Neural crest cell (in vitro differentiated cells): ENCODE measurements at regions not wholly inside any gene's neighbourhood (a gene's known extent, or its start where the extent isn't known, plus 50 kb on each side); places are given as distances from the start of the nearest gene placed in this dataset.
A peak's percentile ranks its signal among the peaks of the same experiment; 100 is the strongest.

Source experiments
- DNase-seq: peaks from one replicate; pipeline ENCODE4 v3.0.0; 2021; ENCODE audit warnings: low read depth, mixed read lengths, low spot score
- H3K27ac Mint-ChIP-seq: one replicate; pipeline ENCODE4 v1.8.0; 2021; ENCODE audit warnings: mild to moderate bottlenecking, mixed read lengths; ENCODE audit not compliant: unreplicated experiment
- H3K27me3 Mint-ChIP-seq: 2 replicates; pipeline ENCODE4 v1.8.0; 2021; ENCODE audit warnings: low read depth, mild to moderate bottlenecking, mixed read lengths
- H3K36me3 Mint-ChIP-seq: 2 replicates; pipeline ENCODE4 v1.8.0; 2021; ENCODE audit warnings: low read depth, mild to moderate bottlenecking, mixed read lengths
- H3K4me1 Mint-ChIP-seq: 2 replicates; pipeline ENCODE4 v1.8.0; 2021; ENCODE audit warnings: mixed read lengths
- H3K4me3 Mint-ChIP-seq: one replicate; pipeline ENCODE4 v1.8.0; 2021; ENCODE audit warnings: mild to moderate bottlenecking, mixed read lengths
- H3K9me3 Mint-ChIP-seq: 2 replicates; pipeline ENCODE4 v1.8.0; 2021; ENCODE audit warnings: mixed read lengths
- TF ChIP-seq, protein P1 (sequence below): fragments of 200-600 bp; sonication (generic); conservative IDR thresholded peaks from 2 replicates; pipeline ENCODE4 v1.5.0; 2021; ENCODE audit warnings: antibody characterized with exemption, mild to moderate bottlenecking

GRCh38 chr10:57362811-57363210, 904.9 kb downstream of the IPMK start:
- Mint-ChIP-seq H3K27me3 (no peaks in the 10 kb centered on the region), H3K4me3 (no peak overlapping the region), H3K4me1 (no peaks in the 10 kb centered on the region), H3K9me3 (no peaks in the 10 kb centered on the region), H3K36me3 (no peaks in the 10 kb centered on the region), H3K27ac (no peak overlapping the region)
- TF ChIP-seq, protein P1, sequence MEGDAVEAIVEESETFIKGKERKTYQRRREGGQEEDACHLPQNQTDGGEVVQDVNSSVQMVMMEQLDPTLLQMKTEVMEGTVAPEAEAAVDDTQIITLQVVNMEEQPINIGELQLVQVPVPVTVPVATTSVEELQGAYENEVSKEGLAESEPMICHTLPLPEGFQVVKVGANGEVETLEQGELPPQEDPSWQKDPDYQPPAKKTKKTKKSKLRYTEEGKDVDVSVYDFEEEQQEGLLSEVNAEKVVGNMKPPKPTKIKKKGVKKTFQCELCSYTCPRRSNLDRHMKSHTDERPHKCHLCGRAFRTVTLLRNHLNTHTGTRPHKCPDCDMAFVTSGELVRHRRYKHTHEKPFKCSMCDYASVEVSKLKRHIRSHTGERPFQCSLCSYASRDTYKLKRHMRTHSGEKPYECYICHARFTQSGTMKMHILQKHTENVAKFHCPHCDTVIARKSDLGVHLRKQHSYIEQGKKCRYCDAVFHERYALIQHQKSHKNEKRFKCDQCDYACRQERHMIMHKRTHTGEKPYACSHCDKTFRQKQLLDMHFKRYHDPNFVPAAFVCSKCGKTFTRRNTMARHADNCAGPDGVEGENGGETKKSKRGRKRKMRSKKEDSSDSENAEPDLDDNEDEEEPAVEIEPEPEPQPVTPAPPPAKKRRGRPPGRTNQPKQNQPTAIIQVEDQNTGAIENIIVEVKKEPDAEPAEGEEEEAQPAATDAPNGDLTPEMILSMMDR: no peak
- DNase-seq: no peak

DNA sequence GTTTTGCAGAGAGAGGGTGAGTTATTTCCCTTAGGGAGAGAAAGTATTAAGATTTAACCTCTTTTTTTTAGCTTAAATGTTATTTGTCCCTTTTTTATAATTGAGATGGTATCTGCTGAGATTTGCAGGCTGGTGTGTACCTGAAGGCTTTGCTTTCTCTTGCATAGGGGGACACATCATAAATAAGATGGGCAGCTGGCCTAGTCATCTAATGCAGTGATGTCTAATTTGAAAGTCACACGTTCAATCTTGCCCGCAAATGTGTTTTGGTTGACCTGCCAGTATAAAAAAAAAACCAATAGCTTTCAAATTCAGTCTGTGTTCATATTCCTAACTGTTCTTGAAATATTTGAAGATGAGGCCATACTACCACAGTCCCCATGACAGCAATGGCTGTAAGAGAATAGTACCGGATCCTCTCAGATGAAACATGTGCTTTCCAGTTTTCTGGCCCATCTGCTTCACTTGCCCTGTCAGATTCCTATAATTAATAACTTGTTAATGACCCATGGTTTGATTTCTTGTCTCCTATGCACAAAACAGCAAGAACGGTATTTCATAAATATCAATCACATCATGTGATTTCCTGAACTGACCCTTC, 914.2 kb downstream of the IPMK start:
- Mint-ChIP-seq H3K27ac (no peak overlapping the region), H3K4me1 (no peaks in the 10 kb centered on the region), H3K27me3 (no peaks in the 10 kb centered on the region)

DNA sequence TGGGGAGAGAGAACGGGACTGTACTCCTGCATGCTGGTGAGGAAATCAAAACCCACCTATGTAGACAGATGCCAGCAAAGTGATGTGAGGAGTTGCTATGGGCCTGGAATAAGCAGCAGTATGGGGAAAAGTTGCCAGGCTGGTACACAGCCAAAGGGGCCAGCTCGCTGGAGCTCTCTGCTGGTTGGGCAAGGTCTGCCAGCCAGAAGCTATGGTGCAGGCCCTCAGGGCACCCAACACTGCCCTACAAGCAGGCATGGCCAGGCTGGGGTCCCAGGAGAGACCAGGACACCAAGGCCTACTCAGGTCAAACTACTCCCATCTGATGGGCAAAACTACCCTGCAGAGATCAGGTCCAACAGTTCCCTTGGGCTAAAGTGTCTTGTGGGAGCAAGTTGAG, 916.6 kb downstream of the IPMK start:
- TF ChIP-seq, protein P1: no peak
- Mint-ChIP-seq H3K4me3 (no peak overlapping the region), H3K36me3 (no peaks in the 10 kb centered on the region), H3K27ac (no peak overlapping the region), H3K9me3 (peaks cover 19% of the 10 kb centered on the region), H3K27me3 (no peaks in the 10 kb centered on the region), H3K4me1 (no peaks in the 10 kb centered on the region)
- no peak for DNase-seq

More for the DNA sequence above, 914.2 kb downstream of the IPMK start:
- peaks cover 10% of the 10 kb centered on the region for H3K9me3 Mint-ChIP-seq
- no peaks in the 10 kb centered on the region for H3K36me3 Mint-ChIP-seq
- no peak overlapping the region for H3K4me3 Mint-ChIP-seq
- DNase-seq: no peak
- TF ChIP-seq, protein P1: no peak

DNA sequence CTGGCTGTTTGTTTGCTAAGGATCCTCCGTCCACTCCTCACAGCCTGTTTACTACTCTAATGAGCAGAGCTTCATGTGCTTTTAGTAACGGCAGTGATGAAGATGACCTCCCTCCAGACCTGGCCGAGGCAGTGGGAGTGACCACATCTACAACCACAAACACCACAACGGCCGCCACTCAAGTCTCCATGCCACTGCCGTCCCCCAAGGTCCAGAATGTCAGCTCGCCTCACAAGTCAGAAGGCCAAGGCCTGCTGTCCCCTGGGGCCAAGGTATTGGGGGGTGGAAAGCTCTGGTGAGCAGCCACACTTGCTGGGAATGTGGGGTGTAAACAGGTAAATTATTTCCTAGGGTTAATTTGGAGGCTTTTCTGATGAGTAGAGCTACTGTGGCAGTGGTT, 926.4 kb downstream of the IPMK start:
- DNase-seq: no peak
- no peaks in the 10 kb centered on the region for H3K4me1 Mint-ChIP-seq
- H3K27me3 Mint-ChIP-seq: no peaks in the 10 kb centered on the region
- H3K36me3 Mint-ChIP-seq: peaks cover 11% of the 10 kb centered on the region
- no peak overlapping the region for H3K27ac Mint-ChIP-seq
- TF ChIP-seq, protein P1: no peak
- no peak overlapping the region for H3K4me3 Mint-ChIP-seq
- H3K9me3 Mint-ChIP-seq: peaks cover 7% of the 10 kb centered on the region

DNA sequence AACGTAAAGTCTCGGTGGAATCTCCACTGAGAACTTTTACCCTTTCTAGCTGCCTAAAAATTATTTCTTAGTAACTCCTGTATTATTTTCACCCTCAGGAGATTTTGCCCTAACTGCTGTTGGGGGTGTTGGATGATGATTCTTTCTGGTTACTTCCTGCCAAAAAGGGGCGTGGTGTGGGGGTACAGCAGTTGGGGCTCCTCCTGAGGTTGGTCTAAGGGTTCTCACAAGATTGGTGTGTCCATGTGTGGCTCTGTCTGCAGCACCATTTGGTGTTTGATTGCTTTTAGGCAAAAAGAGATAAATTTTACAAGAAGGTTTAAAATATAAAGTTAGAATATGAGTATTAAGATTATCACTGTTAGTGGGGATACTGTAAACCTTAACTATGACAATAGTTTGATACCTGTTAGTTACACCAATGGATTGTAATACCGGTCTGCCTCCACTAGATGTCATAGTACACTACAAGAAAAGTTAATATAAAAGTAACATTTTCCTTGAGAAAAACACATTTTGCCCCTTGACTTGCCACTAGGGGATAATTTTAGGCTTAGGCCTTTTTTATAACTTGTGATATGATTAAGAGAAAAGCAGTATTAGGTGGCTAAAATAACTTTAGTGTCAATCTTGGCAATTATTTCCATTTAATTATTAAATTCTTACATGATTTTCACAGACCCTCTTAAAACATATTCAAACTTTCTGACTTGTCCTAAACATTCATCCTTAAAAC, 928.7 kb downstream of the IPMK start:
- Mint-ChIP-seq H3K27ac (no peak overlapping the region), H3K9me3 (no peaks in the 10 kb centered on the region), H3K4me3 (no peak overlapping the region), H3K36me3 (peaks cover 6% of the 10 kb centered on the region), H3K27me3 (no peaks in the 10 kb centered on the region), H3K4me1 (no peaks in the 10 kb centered on the region)
- peak; percentile 23 for DNase-seq
- TF ChIP-seq, protein P1: peak; percentile 92
